Fibroblast of the conjunctiva (primary cell): ENCODE measurements at regions not wholly inside any gene's neighbourhood (a gene's known extent, or its start where the extent isn't known, plus 50 kb on each side); places are given as distances from the start of the nearest gene placed in this dataset.

Experiments used
- DNase-seq: peaks from one replicate; pipeline ENCODE4 v3.0.0-alpha.2; 2010; ENCODE audit warnings: low read depth

- DNase-seq: no peak
Observed at GRCh38 chr21:15370462-15370975, 305.7 kb upstream of the NRIP1 start.

GRCh38 chr21:15373941-15374340 lies 309.1 kb upstream of the NRIP1 start:
- DNase-seq: no peak

GRCh38 chr21:15379776-15380175 lies 315.0 kb upstream of the NRIP1 start:
- DNase-seq: no peak

- DNase-seq: no peak
Observed at GRCh38 chr21:15383588-15383987, 318.8 kb upstream of the NRIP1 start.

- DNase-seq: no peak
Observed at GRCh38 chr21:15390049-15390448, 325.2 kb upstream of the NRIP1 start.

- DNase-seq: no peak
Observed at GRCh38 chr21:15397258-15397657, 332.5 kb upstream of the NRIP1 start.

- no peak for DNase-seq
Observed at GRCh38 chr21:15400905-15401304, 328.9 kb upstream of the USP25 start.

- DNase-seq: no peak
Observed at GRCh38 chr21:15401331-15401730, 328.5 kb upstream of the USP25 start.

- no peak for DNase-seq
Observed at GRCh38 chr21:15405214-15405613, 324.6 kb upstream of the USP25 start.

- no peak for DNase-seq
Observed at GRCh38 chr21:15406791-15407190, 323.0 kb upstream of the USP25 start.

- no peak for DNase-seq
Observed at GRCh38 chr21:15407585-15407984, 322.2 kb upstream of the USP25 start.

- DNase-seq: no peak
Observed at GRCh38 chr21:15408089-15408488, 321.7 kb upstream of the USP25 start.

GRCh38 chr21:15409031-15409430 lies 320.8 kb upstream of the USP25 start:
- DNase-seq: no peak

- no peak for DNase-seq
Observed at GRCh38 chr21:15410853-15411252, 318.9 kb upstream of the USP25 start.

- DNase-seq: no peak
Observed at GRCh38 chr21:15414057-15414456, 315.7 kb upstream of the USP25 start.

GRCh38 chr21:15415541-15416261 lies 314.1 kb upstream of the USP25 start:
- DNase-seq: no peak

- no peak for DNase-seq
Observed at GRCh38 chr21:15421441-15421881, 308.3 kb upstream of the USP25 start.

- no peak for DNase-seq
Observed at GRCh38 chr21:15421947-15422346, 307.8 kb upstream of the USP25 start.

- no peak for DNase-seq
Observed at GRCh38 chr21:15422783-15423182, 307.0 kb upstream of the USP25 start.

- DNase-seq: no peak
Observed at GRCh38 chr21:15423676-15424445, 305.9 kb upstream of the USP25 start.

GRCh38 chr21:15425049-15425448 lies 304.7 kb upstream of the USP25 start:
- no peak for DNase-seq

- DNase-seq: no peak
Observed at GRCh38 chr21:15430023-15430422, 299.8 kb upstream of the USP25 start.

GRCh38 chr21:15430577-15430976 lies 299.2 kb upstream of the USP25 start:
- no peak for DNase-seq
